HCT116 (cell line): ENCODE measurements at regions not wholly inside any gene's neighbourhood (a gene's known extent, or its start where the extent isn't known, plus 50 kb on each side); places are given as distances from the start of the nearest gene placed in this dataset.

Source experiments
- ATAC-seq: fragments of 200-7000 bp; cut with Tn5 transposase; 2 replicates; pipeline ENCODE4 v1.9.1; 2020; ENCODE audit warnings: mild to moderate bottlenecking, moderate library complexity
- BruUV-seq: library from RNA; stranded (reverse); fragments of 400-500 nt; replicated peaks from 2 replicates; lab custom pipeline; 2021; lab: Mats Ljungman, UMichigan
- CTCF ChIA-PET: fragments of 300-600 bp; sonication (Branson Sonifier 250); formaldehyde crosslinking; loops from one replicate; lab custom pipeline; 2021; ENCODE audit warnings: antibody characterized with exemption; lab: Charles Lee
- POLR2A ChIA-PET: fragments of 300-600, 350-600 bp; sonication (Branson Sonifier 250); formaldehyde crosslinking; loops from one replicate; lab custom pipeline; 2021; ENCODE audit warnings: antibody characterized with exemption; lab: Charles Lee
- RAD21 ChIA-PET, 2 experiments: fragments of 300-600 bp; sonication (Branson Sonifier 250); formaldehyde crosslinking; loops; one replicate each; lab custom pipeline; 2023; ENCODE audit warnings: low total read pairs in 2 of 2; ENCODE audit not compliant: uncharacterized antibody in 2 of 2, unreplicated experiment in 2 of 2, low non-redundant PET in 1 of 2; lab: Charles Lee
- DNase-seq: peaks from one replicate; pipeline ENCODE4 v3.0.0-alpha.2; 2010; ENCODE audit warnings: low read depth, low spot score
- H2AFZ ChIP-seq: fragments of 200-600 bp; shearing (Covaris generic), sonication (generic); 2 replicates; pipeline ENCODE4 v1.6.1; 2017; ENCODE audit warnings: low read depth, mixed run types, mixed read lengths, antibody characterized with exemption, low read length; ENCODE audit not compliant: poor library complexity, severe bottlenecking
- H3K27ac ChIP-seq: 2 replicates; pipeline ENCODE4 v1.5.1; 2012; ENCODE audit warnings: low read depth, low read length
- H3K27me3 ChIP-seq: fragments of 200-600 bp; sonication (generic); 2 replicates; pipeline ENCODE4 v1.6.1; 2016; ENCODE audit warnings: mixed run types, low read length, mixed read lengths; ENCODE audit not compliant: insufficient read depth
- H3K36me3 ChIP-seq, 2 experiments: fragments of 200-500 bp in 1 of 2; fragments of 200-600 bp in 1 of 2; sonication (Bioruptor generic) in 1 of 2; sonication (generic) in 1 of 2; 2 replicates each; pipeline versions ENCODE4 v1.5.1 to v1.6.1; 2014 to 2016; ENCODE audit warnings: low read length in 2 of 2, inconsistent platforms in 1 of 2, mixed read lengths in 1 of 2, mixed run types in 1 of 2; ENCODE audit not compliant: insufficient read depth in 2 of 2, control insufficient read depth in 1 of 2
- H3K4me1 ChIP-seq, 2 experiments: fragments of 200-600 bp in 1 of 2; sonication (generic) in 1 of 2; 2 replicates each; pipeline versions ENCODE4 v1.5.1 to v1.6.1; 2012 to 2017; ENCODE audit warnings: low read length in 2 of 2, inconsistent platforms in 1 of 2, mild to moderate bottlenecking in 1 of 2, mixed read lengths in 1 of 2, mixed run types in 1 of 2, moderate library complexity in 1 of 2; ENCODE audit not compliant: insufficient read depth in 2 of 2, control insufficient read depth in 1 of 2
- H3K4me2 ChIP-seq: fragments of 200-600 bp; sonication (generic); 2 replicates; pipeline ENCODE4 v1.6.1; 2017; ENCODE audit warnings: mixed run types, low read length, mixed read lengths
- H3K4me3 ChIP-seq, 2 experiments: fragments of 200-600 bp in 1 of 2; sonication (generic) in 1 of 2; replicated peaks in 1 of 2; 2 replicates each; pipeline ENCODE4 v1.5.1; 2011 to 2016; ENCODE audit warnings: low read length in 2 of 2, control low read depth in 1 of 2, low read depth in 1 of 2, mild to moderate bottlenecking in 1 of 2, mixed read lengths in 1 of 2, mixed run types in 1 of 2
- H3K79me2 ChIP-seq: fragments of 200-600 bp; sonication (generic); 2 replicates; pipeline ENCODE4 v1.6.1; 2017; ENCODE audit warnings: mild to moderate bottlenecking, mixed run types, low read length, moderate library complexity, mixed read lengths; ENCODE audit not compliant: insufficient read depth
- H3K9ac ChIP-seq: fragments of 200-600 bp; sonication (generic); 2 replicates; pipeline ENCODE4 v1.6.1; 2016; ENCODE audit warnings: low read length, mixed read lengths
- H3K9me2 ChIP-seq: fragments of 200-600 bp; sonication (generic), shearing (Covaris generic); 2 replicates; pipeline ENCODE4 v1.6.1; 2017; ENCODE audit warnings: mixed run types, mild to moderate bottlenecking, moderate library complexity; ENCODE audit not compliant: insufficient read depth
- H3K9me3 ChIP-seq, 2 experiments: fragments of 200-500 bp in 1 of 2; fragments of 200-600 bp in 1 of 2; sonication (Bioruptor generic) in 1 of 2; sonication (generic) in 1 of 2; 2 replicates each; pipeline ENCODE4 v1.6.1; 2014 to 2017; ENCODE audit warnings: low read length in 2 of 2, mixed read lengths in 2 of 2, inconsistent platforms in 1 of 2, low read depth in 1 of 2, mild to moderate bottlenecking in 1 of 2, mixed run types in 1 of 2, moderate library complexity in 1 of 2; ENCODE audit not compliant: control insufficient read depth in 1 of 2, insufficient read depth in 1 of 2
- H4K20me1 ChIP-seq: fragments of 200-600 bp; sonication (generic), shearing (Covaris generic); 2 replicates; pipeline ENCODE4 v1.6.1; 2017; ENCODE audit warnings: mixed run types, mild to moderate bottlenecking, moderate library complexity; ENCODE audit not compliant: insufficient read depth
- CEBPB ChIP-seq: IDR thresholded peaks from 2 replicates; pipeline ENCODE4 v1.6.1; 2012; ENCODE audit warnings: low read depth
- CTCF ChIP-seq, 3 experiments: fragments of 200-600 bp in 1 of 3; sonication (generic) in 1 of 3; IDR thresholded peaks in 2 of 3; conservative IDR thresholded peaks in 1 of 3; 2 replicates each; pipeline ENCODE4 v1.5.1; 2012 to 2017; ENCODE audit warnings: low read depth in 2 of 3, low read length in 2 of 3, antibody characterized with exemption in 1 of 3, borderline replicate concordance in 1 of 3, control low read depth in 1 of 3, mild to moderate bottlenecking in 1 of 3, mixed read lengths in 1 of 3, mixed run types in 1 of 3, moderate library complexity in 1 of 3; ENCODE audit not compliant: insufficient read depth in 1 of 3
- FOSL1 ChIP-seq: IDR thresholded peaks from 2 replicates; pipeline ENCODE4 v1.6.1; 2012; ENCODE audit warnings: low read depth
- MAX ChIP-seq: IDR thresholded peaks from 2 replicates; pipeline ENCODE4 v1.6.1; 2012
- SIN3A ChIP-seq: IDR thresholded peaks from 2 replicates; pipeline ENCODE4 v1.6.1; 2012; ENCODE audit warnings: low read depth
- YY1 ChIP-seq: IDR thresholded peaks from 2 replicates; pipeline ENCODE4 v1.6.1; 2011; ENCODE audit warnings: low read length, low read depth, moderate library complexity, mild to moderate bottlenecking; ENCODE audit not compliant: insufficient replicate concordance; ENCODE audit errors: extremely low read depth
- intact Hi-C: fragments of 100-400 bp; cut with micrococcal nuclease; formaldehyde crosslinking; loops from 2 replicates; pipeline ENCODE4 v1.10.0; 2022

- Histone ChIP-seq H3K4me3 (no peak overlapping the region), H4K20me1 (no peaks in the 10 kb centered on the region), H3K4me2 (no peak overlapping the region), H3K9me2 (no peaks in the 10 kb centered on the region), H3K9ac (no peak overlapping the region), H2AFZ (no peak overlapping the region), H3K27me3 (no peaks in the 10 kb centered on the region), H3K27ac (no peak overlapping the region), H3K4me1 (no peaks in the 10 kb centered on the region), H3K9me3 (no peaks in the 10 kb centered on the region), H3K79me2 (no peaks in the 10 kb centered on the region), H3K36me3 (no peaks in the 10 kb centered on the region)
- ChIA-PET POLR2A (no interaction called here), CTCF (no interaction called here), RAD21 (no interaction called here)
- no peak for TF ChIP-seq CTCF (IDR thresholded peaks at IDR 0.05 in 2 of 3, conservative IDR thresholded peaks at IDR 0.05 in 1 of 3; ENCODE audit: borderline replicate concordance in 1 of 3, insufficient read depth in 1 of 3, low read depth in 2 of 3, low read length in 2 of 3)
- DNase-seq: no peak
- intact Hi-C loops: no loop called here
- BruUV-seq: no TSS peak
- no peak for ATAC-seq
Measured at GRCh38 chrX:8083286-8083685, 87.8 kb downstream of the VCX2 start.

DNA sequence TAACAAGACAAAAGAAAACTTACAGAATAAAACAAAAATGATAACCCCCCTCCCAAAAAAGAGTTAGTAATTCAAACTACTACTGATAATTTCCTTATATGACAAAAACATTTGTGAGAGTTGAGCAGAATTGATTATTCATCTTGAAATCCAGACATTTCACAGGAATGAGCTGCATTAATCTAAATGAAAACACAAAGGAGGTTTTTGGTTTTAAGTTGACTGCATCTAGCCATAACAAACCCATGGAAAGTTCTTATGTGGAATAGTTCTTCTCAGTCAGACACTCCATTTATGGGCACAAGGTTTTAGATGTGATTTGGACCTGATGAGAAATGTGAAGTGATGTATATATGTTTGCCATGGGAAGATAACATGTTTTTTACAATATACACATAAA lies 95.4 kb downstream of the VCX2 start:
- TF ChIP-seq MAX (no peak), YY1 (no peak), FOSL1 (no peak), CTCF (IDR thresholded peaks at IDR 0.05 in 2 of 3, conservative IDR thresholded peaks at IDR 0.05 in 1 of 3; ENCODE audit: borderline replicate concordance in 1 of 3, insufficient read depth in 1 of 3, low read depth in 2 of 3, low read length in 2 of 3) (no peak), CEBPB (no peak), SIN3A (no peak)
- no TSS peak for BruUV-seq
- ChIA-PET RAD21 (no interaction called here), CTCF (no interaction called here), POLR2A (no interaction called here)
- Histone ChIP-seq H3K9me2 (no peaks in the 10 kb centered on the region), H3K36me3 (no peaks in the 10 kb centered on the region), H3K9ac (no peak overlapping the region), H3K27ac (no peak overlapping the region), H3K79me2 (no peaks in the 10 kb centered on the region), H3K9me3 (no peaks in the 10 kb centered on the region), H3K27me3 (no peaks in the 10 kb centered on the region), H3K4me2 (no peak overlapping the region), H3K4me3 (no peak overlapping the region), H4K20me1 (no peaks in the 10 kb centered on the region), H2AFZ (no peak overlapping the region), H3K4me1 (no peaks in the 10 kb centered on the region)
- intact Hi-C loops: no loop called here
- DNase-seq (no peak), ATAC-seq (no peak)
